Upper lobe of left lung (tissue), 6 donors: ENCODE measurements at regions not wholly inside any gene's neighbourhood (a gene's known extent, or its start where the extent isn't known, plus 50 kb on each side); places are given as distances from the start of the nearest gene placed in this dataset.
A peak's percentile ranks its signal among the peaks of the same experiment; 100 is the strongest.

Source experiments
- ATAC-seq, 2 donors: fragments of 200-7000 bp; cut with Tn5 transposase; one replicate each; pipeline ENCODE4 v1.9.1; 2022; ENCODE audit warnings: mild to moderate bottlenecking in 2 of 2, moderate library complexity in 2 of 2; ENCODE audit not compliant: low FRiP score in 2 of 2
- DNase-seq, 2 donors: peaks; one replicate each; pipeline ENCODE4 v3.0.0-alpha.2; 2019 to 2020
- H3K27ac ChIP-seq, 4 donors: fragments of 200-600 bp; sonication (generic); one replicate each; pipeline ENCODE4 v1.5.1; 2016 to 2019
- H3K27me3 ChIP-seq, 4 donors: fragments of 200-600 bp; sonication (generic); one replicate each; pipeline ENCODE4 v1.5.1; 2017 to 2019
- H3K36me3 ChIP-seq, 4 donors: fragments of 200-600 bp; sonication (generic); one replicate each; pipeline ENCODE4 v1.5.1; 2016 to 2019
- H3K4me1 ChIP-seq, 4 donors: fragments of 200-600 bp; sonication (generic); one replicate each; pipeline ENCODE4 v1.5.1; 2018 to 2019
- H3K4me3 ChIP-seq, 4 donors: fragments of 200-600 bp; sonication (generic); one replicate each; pipeline ENCODE4 v1.5.1; 2017 to 2019; ENCODE audit warnings: mild to moderate bottlenecking in 2 of 4, moderate library complexity in 1 of 4
- H3K9me3 ChIP-seq, 4 donors: fragments of 200-600 bp; sonication (generic); one replicate each; pipeline ENCODE4 v1.5.1; 2018 to 2019
- CTCF ChIP-seq, 6 experiments: fragments of 450-650 bp in 4 of 6; fragments of 200-600 bp in 2 of 6; sonication (generic) in 2 of 6; IDR thresholded peaks; one replicate each; pipeline ENCODE4 v1.5.1; 2016 to 2019; ENCODE audit warnings: antibody characterized with exemption in 6 of 6
- EP300 ChIP-seq, 4 donors: sonication (generic); formaldehyde crosslinking; IDR thresholded peaks; one replicate each; pipeline ENCODE4 v1.5.1; 2017; ENCODE audit warnings: antibody characterized with exemption in 4 of 4, control low read depth in 2 of 4
- POLR2A ChIP-seq, 4 donors: fragments of 450-650 bp; IDR thresholded peaks; one replicate each; pipeline ENCODE4 v1.5.1; 2016 to 2017; ENCODE audit warnings: antibody characterized with exemption in 4 of 4, mild to moderate bottlenecking in 2 of 4
- POLR2AphosphoS5 ChIP-seq, 2 donors: sonication (generic); formaldehyde crosslinking; IDR thresholded peaks; one replicate each; pipeline ENCODE4 v1.5.1; 2017; ENCODE audit warnings: antibody characterized with exemption in 2 of 2
- WGBS, 2 donors: methylation state at CpG; one replicate each; pipeline ENCODE4 v1.1.5; 2017 to 2018; 5-methylcytosine and 5-hydroxymethylcytosine counted together
- donor health status: DM: no; HTN: no; CAD: no; lungs with moderate emphysema.
- donor health status: DM: no; HTN: yes; CAD: no; lungs with severe emphysema.

- H3K36me3 ChIP-seq = no peaks in the 10 kb centered on the region
- WGBS, 2 donors = 54 to 64% methylated on average over 3 of the region's 3 CpGs
- ATAC-seq (no peak), DNase-seq (no peak)
- no peak overlapping the region for H3K27ac ChIP-seq
- H3K4me1 ChIP-seq = no peaks in the 10 kb centered on the region
- H3K27me3 ChIP-seq = no peaks in the 10 kb centered on the region
- TF ChIP-seq EP300 (IDR thresholded peaks at IDR 0.05) (no peak), CTCF (IDR thresholded peaks at IDR 0.05) (no peak), POLR2A (IDR thresholded peaks at IDR 0.05) (no peak), POLR2AphosphoS5 (IDR thresholded peaks at IDR 0.05) (no peak)
- H3K4me3 ChIP-seq = no peak overlapping the region
- no peaks in the 10 kb centered on the region for H3K9me3 ChIP-seq
Observed at GRCh38 chr15:61731099-61731498, 329.1 kb downstream of the VPS13C start.

DNA sequence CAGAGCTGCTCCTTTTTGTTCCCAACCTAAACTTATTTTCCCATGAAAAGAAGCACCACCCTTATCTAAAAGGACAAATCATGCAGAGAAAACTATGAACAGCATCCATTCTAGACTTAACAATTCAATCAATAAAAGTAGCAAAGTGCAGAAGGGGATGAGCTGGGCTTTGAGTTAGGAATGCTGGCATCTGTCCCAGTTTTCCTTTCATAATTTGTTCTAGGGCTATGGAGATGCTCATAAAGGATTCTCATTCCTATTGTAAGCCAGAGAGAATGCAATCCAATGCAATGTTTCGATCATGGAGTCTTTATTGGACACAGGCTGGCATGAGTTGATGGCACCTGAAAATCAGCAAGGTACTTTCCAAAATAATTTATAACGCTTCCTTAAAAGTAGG is 330.6 kb downstream of the VPS13C start:
- Histone ChIP-seq H3K4me1 (no peaks in the 10 kb centered on the region), H3K27ac (no peak overlapping the region), H3K9me3 (no peaks in the 10 kb centered on the region), H3K27me3 (no peaks in the 10 kb centered on the region), H3K4me3 (no peak overlapping the region), H3K36me3 (no peaks in the 10 kb centered on the region)
- DNase-seq (no peak), ATAC-seq (no peak)
- no peak for TF ChIP-seq POLR2AphosphoS5 (IDR thresholded peaks at IDR 0.05)
- TF ChIP-seq EP300 (IDR thresholded peaks at IDR 0.05) = no peak
- no peak for TF ChIP-seq POLR2A (IDR thresholded peaks at IDR 0.05)
- TF ChIP-seq CTCF (IDR thresholded peaks at IDR 0.05) = no peak
- 92 to 94% methylated on average over 2 of the region's 2 CpGs for WGBS, 2 donors

- Histone ChIP-seq H3K9me3 (no peaks in the 10 kb centered on the region), H3K27me3 (no peaks in the 10 kb centered on the region), H3K4me1 (no peaks in the 10 kb centered on the region), H3K4me3 (no peak overlapping the region), H3K36me3 (no peaks in the 10 kb centered on the region), H3K27ac (no peak overlapping the region)
- ATAC-seq (no peak), DNase-seq (no peak)
- no peak for TF ChIP-seq CTCF (IDR thresholded peaks at IDR 0.05)
- TF ChIP-seq POLR2AphosphoS5 (IDR thresholded peaks at IDR 0.05) = no peak
- no peak for TF ChIP-seq POLR2A (IDR thresholded peaks at IDR 0.05)
- TF ChIP-seq EP300 (IDR thresholded peaks at IDR 0.05) = no peak
- 68 to 81% methylated on average over 7 of the region's 7 CpGs for WGBS, 2 donors
Observed at GRCh38 chr15:61726166-61726565, 334.1 kb downstream of the VPS13C start.

DNA sequence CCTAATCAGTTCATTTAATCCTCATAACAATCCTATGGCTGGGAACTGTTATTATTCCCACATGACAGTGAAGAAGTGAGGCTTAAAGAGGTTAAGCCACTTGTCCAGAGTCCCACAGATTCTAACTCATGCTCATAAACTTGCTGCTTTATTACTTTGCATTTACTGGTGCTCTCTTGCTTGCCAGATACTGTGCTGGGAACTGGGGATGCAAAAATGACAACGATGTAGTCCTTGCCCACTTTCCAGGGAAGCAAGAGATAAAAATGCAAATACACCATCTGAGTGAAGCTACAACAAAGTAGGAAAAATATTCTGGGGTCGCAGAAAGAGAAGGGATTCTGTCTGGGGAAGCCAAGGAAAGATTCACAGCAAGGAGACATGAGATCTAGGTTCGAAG is 335.0 kb downstream of the VPS13C start:
- DNase-seq = no peak
- WGBS, 2 donors = 67 to 72% methylated on average over 3 of the region's 3 CpGs
- no peaks in the 10 kb centered on the region for H3K9me3 ChIP-seq

DNA sequence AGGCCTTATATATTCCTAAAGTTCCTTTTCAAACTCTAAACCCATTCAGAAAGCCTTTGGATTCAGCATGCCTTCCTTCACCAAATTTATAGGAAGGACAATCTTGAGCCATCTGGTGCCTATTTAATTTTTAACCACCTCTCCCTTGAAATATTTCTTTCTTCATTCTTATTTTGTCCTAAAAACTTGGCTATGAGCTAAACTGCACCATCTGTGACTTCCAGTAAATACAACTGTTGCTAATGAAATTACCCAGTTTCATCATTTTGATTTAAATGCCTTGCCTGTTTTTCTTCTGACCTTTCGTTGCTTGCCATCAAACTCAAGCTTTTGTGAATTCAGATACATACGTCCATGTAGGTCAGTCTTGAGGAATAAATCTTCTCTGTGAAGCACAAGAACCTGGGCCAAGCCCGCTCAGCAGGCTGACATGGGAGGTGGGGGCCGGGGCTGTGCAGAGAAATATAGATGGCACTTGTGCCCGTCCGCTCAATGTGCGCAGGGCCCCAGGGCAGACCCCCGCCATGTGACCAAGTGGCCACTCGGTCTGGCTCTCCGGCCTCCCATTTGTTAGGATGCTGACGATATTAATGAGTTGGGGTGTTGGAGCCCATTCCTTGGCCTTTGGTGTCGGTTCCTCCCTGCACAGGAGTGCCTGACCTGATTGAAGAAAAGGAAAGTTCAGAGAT is 335.9 kb downstream of the VPS13C start:
- Histone ChIP-seq H3K36me3 (no peaks in the 10 kb centered on the region), H3K4me3 (no peak overlapping the region), H3K4me1 (no peaks in the 10 kb centered on the region), H3K9me3 (no peaks in the 10 kb centered on the region), H3K27me3 (no peaks in the 10 kb centered on the region), H3K27ac (no peak overlapping the region)
- no peak for TF ChIP-seq POLR2AphosphoS5 (IDR thresholded peaks at IDR 0.05)
- no peak for TF ChIP-seq CTCF (IDR thresholded peaks at IDR 0.05)
- no peak for TF ChIP-seq EP300 (IDR thresholded peaks at IDR 0.05)
- TF ChIP-seq POLR2A (IDR thresholded peaks at IDR 0.05) = no peak
- ATAC-seq (no peak), DNase-seq (peak in 1 of 2 donors; percentile 42)
- 91 to 93% methylated on average over 10 to 12 of the region's 12 CpGs for WGBS, 2 donors

More for the DNA sequence above, 335.0 kb downstream of the VPS13C start:
- H3K4me3 ChIP-seq = no peak overlapping the region
- TF ChIP-seq POLR2A (IDR thresholded peaks at IDR 0.05) (no peak), POLR2AphosphoS5 (IDR thresholded peaks at IDR 0.05) (no peak), EP300 (IDR thresholded peaks at IDR 0.05) (no peak)
- H3K36me3 ChIP-seq = no peaks in the 10 kb centered on the region
- no peaks in the 10 kb centered on the region for H3K4me1 ChIP-seq
- H3K27ac ChIP-seq = no peak overlapping the region
- no peaks in the 10 kb centered on the region for H3K27me3 ChIP-seq
- ATAC-seq = no peak
